PC-9 (cell line): ENCODE measurements at regions not wholly inside any gene's neighbourhood (a gene's known extent, or its start where the extent isn't known, plus 50 kb on each side); places are given as distances from the start of the nearest gene placed in this dataset.

Experiments used
- CTCF ChIP-seq: fragments of 200-600 bp; sonication (generic); conservative IDR thresholded peaks from 2 replicates; pipeline ENCODE4 v1.6.1; 2017; ENCODE audit warnings: mixed run types, antibody characterized with exemption, mild to moderate bottlenecking, moderate library complexity
- EZH2 ChIP-seq: fragments of 200-600 bp; sonication (generic); IDR thresholded peaks from 2 replicates; pipeline ENCODE4 v1.8.0; 2017; ENCODE audit warnings: antibody characterized with exemption, low read depth

DNA sequence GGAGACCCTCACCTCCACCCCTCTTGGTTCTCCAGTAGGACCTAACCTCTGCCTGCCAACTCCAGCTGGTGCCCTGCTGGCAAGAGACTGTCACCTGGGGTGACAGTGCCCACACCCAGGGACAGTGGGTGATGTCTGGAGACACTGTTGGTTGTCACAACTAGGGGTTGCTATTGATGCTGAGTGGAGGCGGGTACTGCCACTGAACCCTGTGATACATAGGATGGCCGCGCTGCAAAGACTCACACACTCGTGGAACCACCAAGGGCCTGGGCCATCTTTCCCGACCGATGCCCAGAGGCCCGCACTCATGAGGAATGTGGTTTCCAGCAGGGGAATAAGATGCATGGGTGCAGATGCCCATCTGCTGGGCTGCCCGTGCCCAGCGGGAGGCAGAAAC, 143.2 kb downstream of the SHANK2 start:
- TF ChIP-seq CTCF (no peak), EZH2 (no peak)
